Neuronal stem cell (in vitro differentiated cells): ENCODE measurements at regions not wholly inside any gene's neighbourhood (a gene's known extent, or its start where the extent isn't known, plus 50 kb on each side); places are given as distances from the start of the nearest gene placed in this dataset.

Experiments
- DNase-seq: peaks from one replicate; pipeline ENCODE4 v3.0.0-alpha.2; 2013; ENCODE audit warnings: low spot score
- H2AFZ ChIP-seq: one replicate; pipeline ENCODE4 v1.6.1; 2013; ENCODE audit warnings: mild to moderate bottlenecking, low read length, inconsistent platforms
- H2AK5ac ChIP-seq: 2 replicates; pipeline ENCODE4 v1.6.1; 2013; ENCODE audit warnings: low read depth, mild to moderate bottlenecking, inconsistent platforms, low read length, moderate library complexity, mixed read lengths
- H2BK120ac ChIP-seq: 2 replicates; pipeline ENCODE4 v1.6.1; 2013; ENCODE audit warnings: low read depth, mild to moderate bottlenecking, inconsistent platforms, low read length, moderate library complexity, mixed read lengths
- H2BK12ac ChIP-seq: one replicate; pipeline ENCODE4 v1.6.1; 2013; ENCODE audit warnings: low read length, inconsistent platforms
- H2BK15ac ChIP-seq: 2 replicates; pipeline ENCODE4 v1.6.1; 2013; ENCODE audit warnings: mild to moderate bottlenecking, low read length, inconsistent platforms, mixed read lengths
- H2BK5ac ChIP-seq: one replicate; pipeline ENCODE4 v1.6.1; 2013; ENCODE audit warnings: inconsistent platforms, mild to moderate bottlenecking, low read length, moderate library complexity
- H3K14ac ChIP-seq: one replicate; pipeline ENCODE4 v1.6.1; 2013; ENCODE audit warnings: low read length, inconsistent platforms
- H3K18ac ChIP-seq: 2 replicates; pipeline ENCODE4 v1.6.1; 2013; ENCODE audit warnings: low read length, inconsistent platforms
- H3K23ac ChIP-seq: 2 replicates; pipeline ENCODE4 v1.6.1; 2013; ENCODE audit warnings: low read depth, mild to moderate bottlenecking, mixed read lengths, low read length, inconsistent platforms; ENCODE audit not compliant: poor library complexity
- H3K27ac ChIP-seq: replicated peaks from 3 replicates; pipeline ENCODE4 v1.5.1; 2013; ENCODE audit warnings: low read length, inconsistent platforms
- H3K27me3 ChIP-seq, 3 experiments: 2 replicates each; pipeline ENCODE4 v1.6.1; 2013; ENCODE audit warnings: low read length in 3 of 3, mild to moderate bottlenecking in 2 of 3, inconsistent platforms in 1 of 3, low read depth in 1 of 3, mixed read lengths in 1 of 3, moderate library complexity in 1 of 3; ENCODE audit not compliant: control insufficient read depth in 3 of 3, insufficient read depth in 3 of 3
- H3K36me3 ChIP-seq, 2 donors: replicated peaks in 1 of 2; 2 replicates each; pipeline ENCODE4 v1.6.1; 2013; ENCODE audit warnings: low read length in 2 of 2; ENCODE audit not compliant: control insufficient read depth in 2 of 2, insufficient read depth in 2 of 2
- H3K4ac ChIP-seq: 2 replicates; pipeline ENCODE4 v1.6.1; 2013; ENCODE audit warnings: inconsistent platforms, mild to moderate bottlenecking, low read length, moderate library complexity
- H3K4me1 ChIP-seq, 2 donors: 1 replicate in 1 of 2; 2 replicates in 1 of 2; pipeline ENCODE4 v1.6.1; 2013; ENCODE audit warnings: low read length in 2 of 2, low read depth in 1 of 2; ENCODE audit not compliant: control insufficient read depth in 2 of 2, insufficient read depth in 1 of 2
- H3K4me2 ChIP-seq: one replicate; pipeline ENCODE4 v1.6.1; 2013; ENCODE audit warnings: mild to moderate bottlenecking, low read length, inconsistent platforms; ENCODE audit not compliant: insufficient read depth, poor library complexity, severe bottlenecking
- H3K4me3 ChIP-seq, 2 donors: 2 replicates each; pipeline ENCODE4 v1.5.1; 2013; ENCODE audit warnings: low read length in 2 of 2, mild to moderate bottlenecking in 2 of 2, inconsistent platforms in 1 of 2, moderate library complexity in 1 of 2
- H3K79me1 ChIP-seq: one replicate; pipeline ENCODE4 v1.6.1; 2013; ENCODE audit warnings: low read depth, mild to moderate bottlenecking, inconsistent platforms, low read length, moderate library complexity
- H3K9ac ChIP-seq: one replicate; pipeline ENCODE4 v1.6.1; 2013; ENCODE audit warnings: mild to moderate bottlenecking, low read depth, low read length, inconsistent platforms; ENCODE audit not compliant: poor library complexity
- H3K9me3 ChIP-seq, 2 donors: replicated peaks in 1 of 2; 2 replicates each; pipeline versions ENCODE3 to v1.6.1; 2013; ENCODE audit warnings: low read length in 2 of 2, mild to moderate bottlenecking in 2 of 2, inconsistent platforms in 1 of 2, low read depth in 1 of 2, mixed read lengths in 1 of 2, moderate library complexity in 1 of 2; ENCODE audit not compliant: control insufficient read depth in 2 of 2, insufficient read depth in 1 of 2
- H4K8ac ChIP-seq: one replicate; pipeline ENCODE4 v1.6.1; 2013; ENCODE audit warnings: low read depth, mild to moderate bottlenecking, inconsistent platforms, low read length, moderate library complexity
- H4K91ac ChIP-seq: one replicate; pipeline ENCODE4 v1.6.1; 2013; ENCODE audit warnings: low read length, low read depth, mild to moderate bottlenecking, inconsistent platforms; ENCODE audit not compliant: poor library complexity
- WGBS, 2 donors: extraction: QIAGEN DNeasy Blood & Tissue Kit; methylation state at CpG; one replicate each; pipeline ENCODE4 v1.1.7; 2013; ENCODE audit warnings: missing lambda C conversion rate in 2 of 2, mixed read lengths in 1 of 2; ENCODE audit not compliant: insufficient read length in 2 of 2, insufficient replicate concordance in 1 of 2; ENCODE audit errors: extremely low coverage in 2 of 2; 5-methylcytosine and 5-hydroxymethylcytosine counted together

DNA sequence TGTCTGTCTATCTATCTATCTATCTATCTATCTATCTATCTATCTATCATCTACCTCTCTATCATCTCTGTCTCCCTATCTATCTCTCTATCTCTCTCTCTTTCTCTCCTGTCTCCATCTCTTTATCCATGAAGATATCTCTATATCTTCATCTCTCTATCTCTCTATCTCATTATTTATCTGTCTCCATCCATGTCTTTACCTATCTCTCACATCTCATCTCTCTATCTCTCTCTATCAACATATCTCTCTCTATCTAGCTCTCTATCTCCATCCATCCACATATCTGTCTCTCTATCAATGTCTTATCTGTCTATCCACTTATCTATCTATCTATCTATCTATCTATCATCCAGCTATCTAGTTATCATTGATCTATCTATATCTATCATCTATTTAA is 292.1 kb upstream of the IRX2 start:
- no peak overlapping the region for H2BK15ac ChIP-seq
- no peak overlapping the region for H3K14ac ChIP-seq
- H2AK5ac ChIP-seq: no peak overlapping the region
- DNase-seq: no peak
- H2BK5ac ChIP-seq: no peak overlapping the region
- no peaks in the 10 kb centered on the region for H3K79me1 ChIP-seq
- H3K4me3 ChIP-seq: no peak overlapping the region
- H3K9me3 ChIP-seq: peaks cover 0 to 2% of the 10 kb centered on the region in 2 donors
- H3K27me3 ChIP-seq: peaks cover 0 to 1% (median 0%) of the 10 kb centered on the region in 3 experiments
- H2BK120ac ChIP-seq: no peak overlapping the region
- no peaks in the 10 kb centered on the region for H3K4me1 ChIP-seq
- no peak overlapping the region for H3K27ac ChIP-seq
- H3K9ac ChIP-seq: no peak overlapping the region
- no peak overlapping the region for H2BK12ac ChIP-seq
- no peak overlapping the region for H3K23ac ChIP-seq
- H4K91ac ChIP-seq: no peak overlapping the region
- no peaks in the 10 kb centered on the region for H3K36me3 ChIP-seq
- H3K4ac ChIP-seq: no peak overlapping the region
- no peak overlapping the region for H4K8ac ChIP-seq
- no peak overlapping the region for H3K18ac ChIP-seq
- no peak overlapping the region for H2AFZ ChIP-seq
- H3K4me2 ChIP-seq: no peak overlapping the region

DNA sequence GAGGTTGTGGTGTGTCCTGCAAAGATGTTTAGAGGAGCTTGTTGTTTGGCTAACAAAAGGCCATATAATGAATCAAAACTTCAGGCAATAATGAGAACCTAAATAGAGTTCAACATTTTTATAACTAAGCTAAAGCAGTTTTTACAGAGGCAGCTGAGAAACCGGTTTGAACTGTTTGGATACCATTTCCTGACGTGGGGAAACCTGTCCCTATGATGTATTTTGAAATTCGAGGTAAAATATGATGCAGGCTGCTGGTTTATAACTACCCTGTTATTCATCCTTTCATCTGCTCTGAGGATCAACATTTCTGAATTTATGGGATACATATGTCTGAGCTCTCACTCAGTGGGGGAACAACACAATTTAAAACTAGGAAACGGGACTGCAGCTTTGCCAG is 289.5 kb upstream of the IRX2 start:
- no peak overlapping the region for H3K18ac ChIP-seq
- no peak overlapping the region for H2BK15ac ChIP-seq
- H3K27ac ChIP-seq: no peak overlapping the region
- no peak overlapping the region for H2BK12ac ChIP-seq
- no peak overlapping the region for H4K91ac ChIP-seq
- H2BK120ac ChIP-seq: no peak overlapping the region
- H3K79me1 ChIP-seq: no peaks in the 10 kb centered on the region
- H3K36me3 ChIP-seq: no peaks in the 10 kb centered on the region
- H3K23ac ChIP-seq: no peak overlapping the region
- peaks cover 0 to 1% (median 0%) of the 10 kb centered on the region in 3 experiments for H3K27me3 ChIP-seq
- no peaks in the 10 kb centered on the region for H3K9me3 ChIP-seq
- no peak overlapping the region for H3K9ac ChIP-seq
- H2AK5ac ChIP-seq: no peak overlapping the region
- no peak for DNase-seq
- no peak overlapping the region for H3K4me2 ChIP-seq
- no peaks in the 10 kb centered on the region for H3K4me1 ChIP-seq
- H2AFZ ChIP-seq: no peak overlapping the region
- no CpG with 5 or more reads among the region's 4 CpGs for WGBS, 2 donors
- no peak overlapping the region for H3K4me3 ChIP-seq
- H3K14ac ChIP-seq: no peak overlapping the region
- H4K8ac ChIP-seq: no peak overlapping the region
- H2BK5ac ChIP-seq: no peak overlapping the region
- H3K4ac ChIP-seq: no peak overlapping the region

DNA sequence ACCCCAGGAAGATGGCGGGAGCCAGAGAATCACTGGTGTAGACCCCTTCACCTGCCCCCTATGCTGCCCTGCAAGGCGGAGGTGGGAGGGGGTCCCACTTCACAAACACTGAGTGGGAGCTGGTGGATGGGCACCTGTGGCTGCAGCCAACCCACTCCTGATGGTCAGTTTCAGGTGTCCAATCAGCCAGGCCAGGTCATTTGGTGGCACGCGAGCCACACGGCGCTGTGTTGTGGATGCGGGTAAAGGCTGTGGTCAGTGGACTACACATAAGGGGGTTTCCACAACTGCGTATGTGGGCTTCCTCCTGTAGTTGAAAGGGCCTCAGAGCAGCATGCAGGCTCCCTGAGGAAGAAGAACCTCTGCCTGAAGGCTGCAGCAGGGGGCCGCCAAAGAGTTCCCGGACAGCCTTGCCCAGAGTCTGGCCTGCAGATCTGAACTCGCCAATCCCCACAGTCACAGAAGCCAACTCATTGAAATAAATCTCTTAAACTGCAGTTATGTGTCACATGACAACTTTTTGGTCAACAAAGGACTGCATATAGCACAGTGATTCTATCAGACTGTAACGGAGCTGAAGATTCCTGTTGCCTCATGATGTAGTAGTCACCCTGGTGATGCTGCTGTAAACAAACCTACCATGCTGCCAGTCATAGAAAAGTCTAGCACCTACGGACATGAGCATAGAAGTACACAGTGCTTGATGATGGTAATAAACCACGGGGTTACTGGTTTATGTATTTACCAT is 284.7 kb upstream of the IRX2 start:
- Histone ChIP-seq H4K91ac (no peak overlapping the region), H2AFZ (no peak overlapping the region), H2BK12ac (no peak overlapping the region), H3K27me3 (peaks cover 0 to 1% (median 0%) of the 10 kb centered on the region in 3 experiments), H3K4me3 (no peak overlapping the region), H3K27ac (no peak overlapping the region), H3K23ac (peak overlapping the region; percentile 57), H3K4me2 (no peak overlapping the region), H2BK5ac (peak overlapping the region; percentile 57), H3K79me1 (no peaks in the 10 kb centered on the region), H3K36me3 (no peaks in the 10 kb centered on the region), H4K8ac (no peak overlapping the region), H3K18ac (peak overlapping the region; percentile 41), H2BK15ac (no peak overlapping the region), H3K4ac (peak overlapping the region; percentile 27), H2BK120ac (no peak overlapping the region), H3K14ac (peak overlapping the region; percentile 49), H2AK5ac (peak overlapping the region; percentile 85), H3K4me1 (peaks cover 0 to 7% of the 10 kb centered on the region in 2 donors), H3K9ac (no peak overlapping the region), H3K9me3 (peaks cover 0 to 1% of the 10 kb centered on the region in 2 donors)
- no CpG with 5 or more reads among the region's 14 CpGs for WGBS, 2 donors
- DNase-seq: no peak

DNA sequence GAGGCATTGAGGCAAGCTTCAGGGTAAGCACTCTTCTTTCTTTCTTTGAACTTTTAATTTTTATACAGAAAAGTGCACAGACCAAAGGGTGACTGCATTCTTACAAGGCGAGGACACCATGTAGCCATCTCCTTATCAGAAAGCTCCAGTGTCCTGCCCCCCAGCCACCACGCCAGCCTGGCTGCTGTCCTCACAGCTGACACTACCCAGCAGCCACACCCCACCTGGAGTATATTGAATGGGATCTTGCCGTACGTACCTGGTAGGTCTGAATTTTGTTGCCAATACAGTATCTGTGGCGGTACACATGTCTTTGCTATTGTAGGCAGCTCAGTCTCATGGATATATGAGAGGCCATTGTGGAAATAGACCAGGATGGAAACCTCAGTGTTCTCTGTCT is 284.0 kb upstream of the IRX2 start:
- H4K91ac ChIP-seq: peak overlapping the region; percentile 77

More for the DNA sequence above, 284.0 kb upstream of the IRX2 start:
- no CpG with 5 or more reads among the region's 5 CpGs for WGBS, 2 donors
- H3K14ac ChIP-seq: no peak overlapping the region
- H3K79me1 ChIP-seq: no peaks in the 10 kb centered on the region
- H2AFZ ChIP-seq: no peak overlapping the region
- H3K4ac ChIP-seq: no peak overlapping the region
- no peak for DNase-seq
- H3K9me3 ChIP-seq: peaks cover 0 to 2% of the 10 kb centered on the region in 2 donors
- no peak overlapping the region for H2BK12ac ChIP-seq
- H2BK120ac ChIP-seq: no peak overlapping the region
- H2BK5ac ChIP-seq: no peak overlapping the region
- H3K27ac ChIP-seq: no peak overlapping the region
- H3K18ac ChIP-seq: no peak overlapping the region
- H3K9ac ChIP-seq: no peak overlapping the region
- H3K36me3 ChIP-seq: no peaks in the 10 kb centered on the region
- no peak overlapping the region for H4K8ac ChIP-seq
- peaks cover 0 to 2% (median 0%) of the 10 kb centered on the region in 3 experiments for H3K27me3 ChIP-seq
- no peak overlapping the region for H2BK15ac ChIP-seq
- H3K4me1 ChIP-seq: peaks cover 0 to 9% of the 10 kb centered on the region in 2 donors
- H3K4me2 ChIP-seq: no peak overlapping the region
- H3K23ac ChIP-seq: peak overlapping the region; percentile 57
- H3K4me3 ChIP-seq: no peak overlapping the region
- H2AK5ac ChIP-seq: no peak overlapping the region
